Keratinocyte (primary cell): ENCODE measurements at regions not wholly inside any gene's neighbourhood (a gene's known extent, or its start where the extent isn't known, plus 50 kb on each side); places are given as distances from the start of the nearest gene placed in this dataset.

ENCODE experiments used
- CTCF ChIP-seq, 3 experiments: IDR thresholded peaks in 1 of 3; conservative IDR thresholded peaks in 1 of 3; optimal IDR thresholded peaks in 1 of 3; 2 replicates in 2 of 3; 3 replicates in 1 of 3; pipeline versions ENCODE3 to v1.5.1; 2011; ENCODE audit warnings: low read length in 3 of 3, mild to moderate bottlenecking in 3 of 3, moderate library complexity in 2 of 3, control low read depth in 1 of 3, inconsistent platforms in 1 of 3; ENCODE audit not compliant: insufficient read depth in 2 of 3; ENCODE audit errors: extremely low read depth in 1 of 3
- EZH2 ChIP-seq: IDR thresholded peaks from one replicate; pipeline ENCODE4 v1.6.1; 2012; ENCODE audit warnings: inconsistent platforms, mild to moderate bottlenecking, low read length, moderate library complexity

- TF ChIP-seq CTCF (optimal IDR thresholded peaks at IDR 0.05 in 1 of 3, IDR thresholded peaks at IDR 0.05 in 1 of 3, conservative IDR thresholded peaks at IDR 0.05 in 1 of 3; ENCODE audit: extremely low read depth in 1 of 3, insufficient read depth in 2 of 3, low read length in 3 of 3) (no peak), EZH2 (no peak)
Measured at GRCh38 chr2:147628971-147629421, 215.8 kb upstream of the ACVR2A start.
